Endothelial cell of umbilical vein (primary cell): ENCODE measurements at regions not wholly inside any gene's neighbourhood (a gene's known extent, or its start where the extent isn't known, plus 50 kb on each side); places are given as distances from the start of the nearest gene placed in this dataset.

Source experiments
- BruUV-seq: library from RNA; stranded (reverse); fragments of 400-500 nt; replicated peaks from 2 replicates; lab custom pipeline; 2021; lab: Mats Ljungman, UMichigan
- CTCF ChIA-PET: fragments of 300-600, 350-600 bp; sonication (Branson Sonifier 250); formaldehyde crosslinking; loops from one replicate; lab custom pipeline; 2021; ENCODE audit warnings: antibody characterized with exemption, inconsistent platforms; lab: Charles Lee
- POLR2A ChIA-PET: fragments of 300-600, 350-600 bp; sonication (Branson Sonifier 250); formaldehyde crosslinking; loops from one replicate; lab custom pipeline; 2021; ENCODE audit warnings: antibody characterized with exemption, inconsistent platforms; lab: Charles Lee
- DNase-seq: peaks from one replicate; pipeline ENCODE4 v3.0.0-alpha.2; 2011; ENCODE audit warnings: low read depth, low spot score
- FAIRE-seq: peaks from 2 replicates; lab custom pipeline; 2011; peaks lifted over from hg19 to GRCh38; lab: Jason Lieb, UNC
- H2AFZ ChIP-seq: 2 replicates; pipeline ENCODE4 v1.6.0; 2012; ENCODE audit warnings: low read depth, low read length, control low read depth, inconsistent platforms
- H3K27ac ChIP-seq: 2 replicates; pipeline ENCODE4 v1.5.1; 2011; ENCODE audit warnings: low read depth, mild to moderate bottlenecking, control low read depth, low read length, moderate library complexity; ENCODE audit not compliant: insufficient read depth
- H3K27me3 ChIP-seq, 2 experiments: 2 replicates each; pipeline versions ENCODE4 v1.6.0 to v1.6.1; 2011; ENCODE audit warnings: low read length in 2 of 2, mixed read lengths in 1 of 2; ENCODE audit not compliant: control insufficient read depth in 2 of 2, insufficient read depth in 2 of 2
- H3K36me3 ChIP-seq, 2 experiments: 2 replicates in 1 of 2; 3 replicates in 1 of 2; pipeline ENCODE4 v1.5.1; 2011; ENCODE audit warnings: low read length in 2 of 2, mild to moderate bottlenecking in 1 of 2, moderate library complexity in 1 of 2; ENCODE audit not compliant: control insufficient read depth in 2 of 2, insufficient read depth in 2 of 2; ENCODE audit errors: extremely low read depth in 1 of 2
- H3K4me1 ChIP-seq: 3 replicates; pipeline ENCODE4 v1.5.1; 2011; ENCODE audit warnings: mild to moderate bottlenecking, low read length; ENCODE audit not compliant: control insufficient read depth, insufficient read depth; ENCODE audit errors: extremely low read depth
- H3K4me2 ChIP-seq: 2 replicates; pipeline ENCODE4 v1.6.1; 2011; ENCODE audit warnings: low read length, control low read depth, mixed read lengths; ENCODE audit not compliant: insufficient read depth
- H3K4me3 ChIP-seq, 3 experiments: fragments of 200-600 bp in 1 of 3; sonication (generic), shearing (Covaris generic) in 1 of 3; replicated peaks in 1 of 3; 2 replicates each; pipeline ENCODE4 v1.5.1; 2011 to 2016; ENCODE audit warnings: control low read depth in 3 of 3, low read length in 3 of 3, mild to moderate bottlenecking in 2 of 3, inconsistent platforms in 1 of 3, low read depth in 1 of 3, moderate library complexity in 1 of 3; ENCODE audit not compliant: insufficient read depth in 1 of 3
- H3K79me2 ChIP-seq: 2 replicates; pipeline ENCODE4 v1.6.0; 2012; ENCODE audit warnings: low read length, inconsistent platforms; ENCODE audit not compliant: control insufficient read depth, insufficient read depth
- H3K9ac ChIP-seq: replicated peaks from 2 replicates; pipeline ENCODE3; 2011; ENCODE audit warnings: low read length, control low read depth; ENCODE audit not compliant: insufficient read depth; ENCODE audit errors: extremely low read depth
- H3K9me1 ChIP-seq: replicated peaks from 3 replicates; pipeline ENCODE4 v1.6.0; 2011; ENCODE audit warnings: mild to moderate bottlenecking, low read length; ENCODE audit not compliant: control insufficient read depth, insufficient read depth; ENCODE audit errors: extremely low read depth
- H3K9me3 ChIP-seq: replicated peaks from 2 replicates; pipeline ENCODE4 v1.5.1; 2012; ENCODE audit warnings: low read length, inconsistent platforms; ENCODE audit not compliant: control insufficient read depth, insufficient read depth
- H4K20me1 ChIP-seq: replicated peaks from 2 replicates; pipeline ENCODE3; 2011; ENCODE audit warnings: mild to moderate bottlenecking, low read length; ENCODE audit not compliant: control insufficient read depth, insufficient read depth; ENCODE audit errors: extremely low read depth
- EZH2 ChIP-seq: IDR thresholded peaks from 2 replicates; pipeline ENCODE4 v1.6.1; 2012; ENCODE audit warnings: borderline replicate concordance, low read depth, mild to moderate bottlenecking, moderate library complexity, low read length, inconsistent platforms; ENCODE audit not compliant: severe bottlenecking
- FOS ChIP-seq: IDR thresholded peaks from 2 replicates; pipeline ENCODE4 v1.6.1; 2011; ENCODE audit warnings: mild to moderate bottlenecking, low read length, moderate library complexity, borderline replicate concordance; ENCODE audit not compliant: insufficient read depth
- GATA2 ChIP-seq: IDR thresholded peaks from 2 replicates; pipeline ENCODE4 v1.7.0; 2011; ENCODE audit warnings: low read depth, mild to moderate bottlenecking, moderate library complexity, mixed read lengths, low read length; ENCODE audit not compliant: insufficient read length, insufficient read depth
- JUN ChIP-seq: IDR thresholded peaks from 2 replicates; pipeline ENCODE4 v1.6.1; 2011; ENCODE audit warnings: borderline replicate concordance, low read depth; ENCODE audit not compliant: insufficient read length, insufficient read depth
- MYC ChIP-seq: IDR thresholded peaks from one replicate; pipeline ENCODE4 v1.6.1; 2011; ENCODE audit warnings: mild to moderate bottlenecking, low read depth, low read length
- POLR2A ChIP-seq: IDR thresholded peaks from 2 replicates; pipeline ENCODE4 v1.6.1; 2012; ENCODE audit warnings: low read depth, mild to moderate bottlenecking, control low read depth, low read length
- POLR2AphosphoS5 ChIP-seq: IDR thresholded peaks from 2 replicates; pipeline ENCODE4 v1.6.1; 2012; ENCODE audit warnings: low read depth, mild to moderate bottlenecking, control low read depth, low read length, moderate library complexity; ENCODE audit not compliant: insufficient read depth
- dilution Hi-C: fragments of 300-500 bp; cut with MboI; formaldehyde crosslinking; loops from one replicate; pipeline ENCODE4 v1.15.0; 2019; ENCODE audit warnings: low sequenced_read_pairs; ENCODE audit not compliant: extremely low pct_ligation_motif_present
- intact Hi-C: fragments of 100-400 bp; cut with micrococcal nuclease; formaldehyde crosslinking; loops from one replicate; pipeline ENCODE4 v1.10.0; 2022
- TF ChIP-seq, protein P1 (sequence below): IDR thresholded peaks from 2 replicates; pipeline ENCODE4 v1.6.1; 2011; ENCODE audit not compliant: insufficient read depth, insufficient read length
- TF ChIP-seq, protein P2 (sequence below), 2 donors: IDR thresholded peaks; 1 replicate in 1 of 2; 2 replicates in 1 of 2; pipeline ENCODE4 v1.5.1; 2011; ENCODE audit warnings: low read length in 2 of 2, mild to moderate bottlenecking in 2 of 2, moderate library complexity in 2 of 2, control low read depth in 1 of 2, inconsistent platforms in 1 of 2, low read depth in 1 of 2; ENCODE audit not compliant: insufficient read depth in 1 of 2; ENCODE audit errors: extremely low read depth in 1 of 2

- no peak overlapping the region for H3K4me3 ChIP-seq
- H3K79me2 ChIP-seq = no peaks in the 10 kb centered on the region
- no peak overlapping the region for H2AFZ ChIP-seq
- no peak overlapping the region for H3K4me2 ChIP-seq
- H3K9me3 ChIP-seq = no peaks in the 10 kb centered on the region
- H3K27ac ChIP-seq = no peak overlapping the region
- FAIRE-seq = no peak
- H4K20me1 ChIP-seq = no peaks in the 10 kb centered on the region
- H3K9me1 ChIP-seq = no peaks in the 10 kb centered on the region
- H3K9ac ChIP-seq = no peak overlapping the region
- CTCF ChIA-PET = no interaction called here
- dilution Hi-C loops = no loop called here
- POLR2A ChIA-PET = no interaction called here
- TF ChIP-seq JUN (no peak), POLR2A (no peak), POLR2AphosphoS5 (no peak), EZH2 (no peak), FOS (no peak), GATA2 (no peak), MYC (no peak)
- TF ChIP-seq, protein P1, sequence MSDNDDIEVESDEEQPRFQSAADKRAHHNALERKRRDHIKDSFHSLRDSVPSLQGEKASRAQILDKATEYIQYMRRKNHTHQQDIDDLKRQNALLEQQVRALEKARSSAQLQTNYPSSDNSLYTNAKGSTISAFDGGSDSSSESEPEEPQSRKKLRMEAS = no peak
- TF ChIP-seq, protein P2, sequence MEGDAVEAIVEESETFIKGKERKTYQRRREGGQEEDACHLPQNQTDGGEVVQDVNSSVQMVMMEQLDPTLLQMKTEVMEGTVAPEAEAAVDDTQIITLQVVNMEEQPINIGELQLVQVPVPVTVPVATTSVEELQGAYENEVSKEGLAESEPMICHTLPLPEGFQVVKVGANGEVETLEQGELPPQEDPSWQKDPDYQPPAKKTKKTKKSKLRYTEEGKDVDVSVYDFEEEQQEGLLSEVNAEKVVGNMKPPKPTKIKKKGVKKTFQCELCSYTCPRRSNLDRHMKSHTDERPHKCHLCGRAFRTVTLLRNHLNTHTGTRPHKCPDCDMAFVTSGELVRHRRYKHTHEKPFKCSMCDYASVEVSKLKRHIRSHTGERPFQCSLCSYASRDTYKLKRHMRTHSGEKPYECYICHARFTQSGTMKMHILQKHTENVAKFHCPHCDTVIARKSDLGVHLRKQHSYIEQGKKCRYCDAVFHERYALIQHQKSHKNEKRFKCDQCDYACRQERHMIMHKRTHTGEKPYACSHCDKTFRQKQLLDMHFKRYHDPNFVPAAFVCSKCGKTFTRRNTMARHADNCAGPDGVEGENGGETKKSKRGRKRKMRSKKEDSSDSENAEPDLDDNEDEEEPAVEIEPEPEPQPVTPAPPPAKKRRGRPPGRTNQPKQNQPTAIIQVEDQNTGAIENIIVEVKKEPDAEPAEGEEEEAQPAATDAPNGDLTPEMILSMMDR (IDR thresholded peaks at IDR 0.05; ENCODE audit: extremely low read depth in 1 of 2, insufficient read depth in 1 of 2, low read depth in 1 of 2, low read length in 2 of 2) = no peak
- H3K36me3 ChIP-seq = no peaks in the 10 kb centered on the region
- no TSS peak for BruUV-seq
- intact Hi-C loops = no loop called here
- H3K4me1 ChIP-seq = no peaks in the 10 kb centered on the region
- no peaks in the 10 kb centered on the region for H3K27me3 ChIP-seq
- DNase-seq = no peak
Measured at GRCh38 chr6:120328521-120328920, 979.0 kb upstream of the MAN1A1 start.
